ENCODE measurements at regions not wholly inside any gene's neighbourhood (a gene's known extent, or its start where the extent isn't known, plus 50 kb on each side); places are given as distances from the start of the nearest gene placed in this dataset.

GRCh38 chr13:30042891-30043630, 192.6 kb upstream of the UBL3 start:
- TF ChIP-seq CTCF (IDR thresholded peaks at IDR 0.05) (no peak), POLR2A (IDR thresholded peaks at IDR 0.05) (no peak)
